ENCODE measurements at regions not wholly inside any gene's neighbourhood (a gene's known extent, or its start where the extent isn't known, plus 50 kb on each side); places are given as distances from the start of the nearest gene placed in this dataset.

DNA sequence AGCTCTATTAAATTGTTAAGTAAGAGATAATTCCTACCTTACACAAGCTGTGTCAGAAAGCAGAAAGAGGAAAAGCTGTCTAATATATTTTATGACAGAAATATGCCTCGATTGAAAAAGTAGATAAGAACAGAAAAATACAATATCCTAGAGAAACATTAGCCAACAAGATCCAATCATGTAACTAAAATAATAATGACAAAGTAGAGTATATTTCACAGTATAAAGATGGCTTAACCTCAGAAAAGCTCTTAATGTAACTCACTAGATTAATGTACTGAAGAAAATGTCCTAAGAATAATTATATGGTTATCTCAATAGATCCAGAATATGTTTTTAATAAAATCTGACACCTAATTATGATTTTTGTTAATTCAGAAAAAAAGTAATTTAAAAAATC, 89.8 kb upstream of the HABP2 start:
- Mint-ChIP-seq H3K27me3 (ENCODE audit: low read depth, poor library complexity) (peaks cover 29% of the 10 kb centered on the region), H3K9me3 (peaks cover 35% of the 10 kb centered on the region), H3K4me1 (peaks cover 6% of the 10 kb centered on the region), H3K36me3 (ENCODE audit: low read depth) (no peaks in the 10 kb centered on the region), H3K4me3 (no peak overlapping the region), H3K27ac (no peak overlapping the region)
- TF ChIP-seq CTCF (IDR thresholded peaks at IDR 0.05), result no peak
- no peak for DNase-seq

GRCh38 chr10:113463777-113464176, 89.1 kb upstream of the HABP2 start:
- Mint-ChIP-seq H3K36me3 (ENCODE audit: low read depth) (no peaks in the 10 kb centered on the region), H3K27ac (no peak overlapping the region), H3K4me1 (peaks cover 6% of the 10 kb centered on the region), H3K27me3 (ENCODE audit: low read depth, poor library complexity) (peaks cover 24% of the 10 kb centered on the region), H3K9me3 (peaks cover 34% of the 10 kb centered on the region), H3K4me3 (no peak overlapping the region)
- DNase-seq, result no peak
- TF ChIP-seq CTCF (IDR thresholded peaks at IDR 0.05), result no peak

DNA sequence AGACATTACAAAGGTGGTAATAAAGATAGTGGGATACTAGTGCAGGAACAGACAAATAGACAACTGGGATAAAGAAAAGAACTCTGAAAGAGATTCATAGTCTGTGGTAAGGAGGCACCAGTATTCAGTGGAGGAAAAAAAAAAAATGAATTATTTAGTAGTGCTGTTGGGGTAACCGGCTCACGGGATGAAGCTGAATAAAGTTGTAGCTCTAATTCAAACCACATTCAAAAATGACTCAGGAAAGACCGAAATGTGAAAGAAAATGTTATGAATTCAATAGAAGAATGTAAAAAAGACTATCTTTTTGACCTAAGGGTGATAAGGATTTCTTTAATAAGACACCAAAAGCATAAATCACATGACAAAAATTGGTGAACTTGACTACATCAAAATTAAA, 83.1 kb upstream of the HABP2 start:
- DNase-seq, result no peak
- Mint-ChIP-seq H3K4me3 (no peak overlapping the region), H3K27ac (no peak overlapping the region), H3K4me1 (no peaks in the 10 kb centered on the region), H3K9me3 (peaks cover 25% of the 10 kb centered on the region), H3K36me3 (ENCODE audit: low read depth) (no peaks in the 10 kb centered on the region), H3K27me3 (ENCODE audit: low read depth, poor library complexity) (peaks cover 7% of the 10 kb centered on the region)
- no peak for TF ChIP-seq CTCF (IDR thresholded peaks at IDR 0.05)

DNA sequence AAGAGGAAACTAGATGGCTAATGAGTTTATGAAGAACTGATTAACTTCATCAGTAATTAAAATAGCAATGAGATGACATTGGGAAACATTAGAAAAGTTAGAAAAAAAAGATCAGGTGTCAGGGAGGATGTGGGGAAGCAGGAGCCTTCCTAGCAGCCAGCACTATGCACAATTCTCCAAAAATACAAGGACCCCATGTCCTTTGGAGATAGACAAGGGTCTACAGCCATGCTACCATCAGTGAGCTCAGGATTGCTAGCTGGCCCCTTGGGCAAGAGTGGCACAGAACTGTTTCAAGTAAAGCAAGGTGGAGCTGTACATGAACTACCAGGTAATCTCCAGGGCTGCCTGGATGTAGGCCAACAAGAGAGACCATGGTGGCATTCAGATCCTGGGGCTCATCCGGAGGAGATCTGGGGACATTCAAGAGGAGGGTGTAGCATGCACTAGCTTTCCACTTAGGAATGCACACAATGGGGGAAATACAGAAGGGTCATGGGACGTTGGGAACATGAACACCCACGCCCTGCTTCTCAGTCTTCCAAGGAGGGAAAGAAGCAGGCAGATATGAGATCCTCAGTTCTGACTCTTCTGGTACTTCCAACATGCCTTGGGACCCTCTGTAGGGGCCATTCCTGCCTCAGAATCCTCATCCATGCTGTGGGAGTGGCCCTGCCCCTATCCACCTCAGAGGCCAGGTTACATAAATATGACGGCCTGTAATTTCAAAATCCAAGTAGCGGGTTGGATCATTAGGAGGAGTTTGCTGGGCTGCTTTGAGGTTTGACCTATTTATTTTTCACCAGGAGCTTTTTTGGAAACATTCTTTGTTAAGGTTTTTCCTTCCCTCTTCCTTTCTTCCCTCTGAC, 82.2 kb upstream of the HABP2 start:
- no peak for TF ChIP-seq CTCF (IDR thresholded peaks at IDR 0.05)
- H3K9me3 Mint-ChIP-seq, result peaks cover 20% of the 10 kb centered on the region
- H3K4me3 Mint-ChIP-seq, result no peak overlapping the region
- no peaks in the 10 kb centered on the region for H3K4me1 Mint-ChIP-seq
- H3K27ac Mint-ChIP-seq, result no peak overlapping the region
- H3K36me3 Mint-ChIP-seq (ENCODE audit: low read depth), result no peaks in the 10 kb centered on the region
- DNase-seq, result no peak
- H3K27me3 Mint-ChIP-seq (ENCODE audit: low read depth, poor library complexity), result peaks cover 11% of the 10 kb centered on the region

DNA sequence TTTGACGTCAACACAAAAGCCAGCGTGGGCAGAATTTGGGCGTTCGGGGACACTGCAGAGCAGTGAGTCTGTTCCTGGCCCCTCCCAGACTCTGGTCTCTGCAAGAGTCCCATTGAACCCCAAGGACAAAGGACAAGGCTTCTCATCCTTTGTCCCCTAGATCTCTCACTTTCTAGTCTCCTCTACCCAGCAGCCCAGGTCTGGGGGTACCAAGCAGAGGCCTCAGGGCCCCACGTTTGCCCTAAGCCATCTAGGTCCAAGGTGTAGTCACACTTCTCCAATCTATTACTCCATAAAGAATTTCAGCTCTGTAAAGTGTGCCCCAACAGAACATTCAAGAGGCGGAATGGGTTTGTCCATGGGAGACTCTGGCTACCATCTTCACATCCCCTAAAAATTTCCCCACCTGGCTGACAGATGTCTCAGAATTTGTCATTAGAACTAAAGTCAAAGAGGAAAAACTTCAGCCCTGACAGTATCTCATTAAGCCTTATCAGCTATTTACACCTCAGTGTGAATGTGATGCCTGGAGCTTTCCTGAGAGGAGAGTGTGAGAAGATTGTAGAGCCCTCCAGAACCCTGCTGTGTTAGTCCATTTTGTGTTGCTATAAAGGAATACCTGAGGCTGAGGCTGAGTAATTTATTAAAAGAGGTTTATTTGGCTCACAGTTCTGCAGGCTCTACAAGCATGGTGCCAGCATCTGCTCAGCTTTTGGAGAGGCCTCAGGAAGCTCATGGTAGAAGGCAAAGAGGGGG, 81.4 kb upstream of the HABP2 start:
- no peaks in the 10 kb centered on the region for H3K36me3 Mint-ChIP-seq (ENCODE audit: low read depth)
- peaks cover 7% of the 10 kb centered on the region for H3K4me1 Mint-ChIP-seq
- H3K27me3 Mint-ChIP-seq (ENCODE audit: low read depth, poor library complexity), result peaks cover 12% of the 10 kb centered on the region
- no peak for TF ChIP-seq CTCF (IDR thresholded peaks at IDR 0.05)
- H3K4me3 Mint-ChIP-seq, result no peak overlapping the region
- no peak overlapping the region for H3K27ac Mint-ChIP-seq
- DNase-seq, result no peak
- peaks cover 15% of the 10 kb centered on the region for H3K9me3 Mint-ChIP-seq

All from nephron progenitor cell (in vitro differentiated cells).